Glomerular visceral epithelial cell (primary cell): ENCODE measurements at regions not wholly inside any gene's neighbourhood (a gene's known extent, or its start where the extent isn't known, plus 50 kb on each side); places are given as distances from the start of the nearest gene placed in this dataset.

Experiments used
- DNase-seq: peaks from one replicate; pipeline ENCODE4 v3.0.0-alpha.2; 2016; ENCODE audit errors: extremely low spot score

- DNase-seq = no peak
These were observed 482.9 kb downstream of the BMP2 start for GRCh38 chr20:7250337-7250736.

- DNase-seq = no peak
These were observed 489.6 kb downstream of the BMP2 start for GRCh38 chr20:7257099-7257498.

GRCh38 chr20:7257692-7258466 is 490.4 kb downstream of the BMP2 start:
- DNase-seq = no peak

GRCh38 chr20:7262803-7263202 is 495.3 kb downstream of the BMP2 start:
- no peak for DNase-seq

- no peak for DNase-seq
These were observed 496.7 kb downstream of the BMP2 start for GRCh38 chr20:7264137-7264536.

GRCh38 chr20:7269452-7269851 is 502.0 kb downstream of the BMP2 start:
- DNase-seq = no peak

- DNase-seq = no peak
These were observed 505.0 kb downstream of the BMP2 start for GRCh38 chr20:7272512-7272911.

- no peak for DNase-seq
These were observed 507.4 kb downstream of the BMP2 start for GRCh38 chr20:7274870-7275269.

- DNase-seq = no peak
These were observed 508.3 kb downstream of the BMP2 start for GRCh38 chr20:7275645-7276237.

- DNase-seq = peak; percentile 63
These were observed 518.6 kb downstream of the BMP2 start for GRCh38 chr20:7285918-7286556.

- DNase-seq = no peak
These were observed 523.9 kb downstream of the BMP2 start for GRCh38 chr20:7291323-7291943.

- no peak for DNase-seq
These were observed 524.5 kb downstream of the BMP2 start for GRCh38 chr20:7291946-7292345.

GRCh38 chr20:7294816-7295360 is 527.4 kb downstream of the BMP2 start:
- DNase-seq = no peak

- DNase-seq = no peak
These were observed 534.3 kb downstream of the BMP2 start for GRCh38 chr20:7301807-7302206.

GRCh38 chr20:7302250-7302649 is 534.8 kb downstream of the BMP2 start:
- no peak for DNase-seq

GRCh38 chr20:7305976-7306375 is 538.5 kb downstream of the BMP2 start:
- DNase-seq = no peak

GRCh38 chr20:7308163-7308562 is 540.7 kb downstream of the BMP2 start:
- DNase-seq = no peak

- no peak for DNase-seq
These were observed 545.6 kb downstream of the BMP2 start for GRCh38 chr20:7313047-7313446.

- DNase-seq = no peak
These were observed 556.5 kb downstream of the BMP2 start for GRCh38 chr20:7323957-7324356.

GRCh38 chr20:7327810-7328209 is 560.3 kb downstream of the BMP2 start:
- DNase-seq = no peak

GRCh38 chr20:7330850-7331249 is 563.4 kb downstream of the BMP2 start:
- DNase-seq = no peak

- no peak for DNase-seq
These were observed 564.7 kb downstream of the BMP2 start for GRCh38 chr20:7332169-7332568.
